ENCODE measurements at regions not wholly inside any gene's neighbourhood (a gene's known extent, or its start where the extent isn't known, plus 50 kb on each side); places are given as distances from the start of the nearest gene placed in this dataset.

DNA sequence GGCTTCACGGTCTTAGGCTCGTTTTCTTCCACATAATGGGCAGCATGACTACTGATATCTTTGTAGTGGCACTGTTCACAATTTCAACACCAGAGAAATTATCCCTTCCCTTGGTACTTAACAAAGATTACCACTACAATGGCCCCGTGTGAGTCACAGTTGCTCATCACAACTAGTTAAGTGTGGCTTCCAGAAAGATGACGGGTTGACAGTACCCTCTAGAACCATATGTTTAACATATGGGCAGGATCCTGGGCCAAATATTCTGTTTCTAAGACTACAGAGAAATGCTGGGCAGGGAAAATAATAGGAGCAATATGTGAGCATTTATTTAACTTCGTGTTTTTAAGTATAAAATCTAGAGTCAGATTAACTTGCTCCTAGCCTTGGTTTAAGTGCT lies 780.1 kb upstream of the LINC00305 start:
- H3K4me3 ChIP-seq, result no peak overlapping the region
- DNase-seq (ENCODE audit: low read depth in 1 of 2, low spot score in 1 of 2) (no peak), FAIRE-seq (no peak), ATAC-seq (no peak)
- CTCF ChIA-PET, result no interaction called here
- TF ChIP-seq HEYL (CRISPR knock-in tag; IDR thresholded peaks at IDR 0.05) (no peak), ZNF302 (CRISPR knock-in tag; IDR thresholded peaks at IDR 0.05) (no peak), RARB (CRISPR knock-in tag; IDR thresholded peaks at IDR 0.05) (no peak), HOXB5 (CRISPR knock-in tag; IDR thresholded peaks at IDR 0.05) (no peak), RNF2 (IDR thresholded peaks at IDR 0.05; ENCODE audit: borderline replicate concordance, low read depth) (no peak), CBX8 (IDR thresholded peaks at IDR 0.05) (no peak), SMC3 (IDR thresholded peaks at IDR 0.05) (no peak), JUN (IDR thresholded peaks at IDR 0.05) (no peak), ZSCAN20 (CRISPR knock-in tag; IDR thresholded peaks at IDR 0.05) (no peak), CHD2 (IDR thresholded peaks at IDR 0.05; ENCODE audit: low read length, partially characterized antibody) (no peak), HDAC2 (IDR thresholded peaks at IDR 0.05) (no peak)
- TF ChIP-seq, protein P1, sequence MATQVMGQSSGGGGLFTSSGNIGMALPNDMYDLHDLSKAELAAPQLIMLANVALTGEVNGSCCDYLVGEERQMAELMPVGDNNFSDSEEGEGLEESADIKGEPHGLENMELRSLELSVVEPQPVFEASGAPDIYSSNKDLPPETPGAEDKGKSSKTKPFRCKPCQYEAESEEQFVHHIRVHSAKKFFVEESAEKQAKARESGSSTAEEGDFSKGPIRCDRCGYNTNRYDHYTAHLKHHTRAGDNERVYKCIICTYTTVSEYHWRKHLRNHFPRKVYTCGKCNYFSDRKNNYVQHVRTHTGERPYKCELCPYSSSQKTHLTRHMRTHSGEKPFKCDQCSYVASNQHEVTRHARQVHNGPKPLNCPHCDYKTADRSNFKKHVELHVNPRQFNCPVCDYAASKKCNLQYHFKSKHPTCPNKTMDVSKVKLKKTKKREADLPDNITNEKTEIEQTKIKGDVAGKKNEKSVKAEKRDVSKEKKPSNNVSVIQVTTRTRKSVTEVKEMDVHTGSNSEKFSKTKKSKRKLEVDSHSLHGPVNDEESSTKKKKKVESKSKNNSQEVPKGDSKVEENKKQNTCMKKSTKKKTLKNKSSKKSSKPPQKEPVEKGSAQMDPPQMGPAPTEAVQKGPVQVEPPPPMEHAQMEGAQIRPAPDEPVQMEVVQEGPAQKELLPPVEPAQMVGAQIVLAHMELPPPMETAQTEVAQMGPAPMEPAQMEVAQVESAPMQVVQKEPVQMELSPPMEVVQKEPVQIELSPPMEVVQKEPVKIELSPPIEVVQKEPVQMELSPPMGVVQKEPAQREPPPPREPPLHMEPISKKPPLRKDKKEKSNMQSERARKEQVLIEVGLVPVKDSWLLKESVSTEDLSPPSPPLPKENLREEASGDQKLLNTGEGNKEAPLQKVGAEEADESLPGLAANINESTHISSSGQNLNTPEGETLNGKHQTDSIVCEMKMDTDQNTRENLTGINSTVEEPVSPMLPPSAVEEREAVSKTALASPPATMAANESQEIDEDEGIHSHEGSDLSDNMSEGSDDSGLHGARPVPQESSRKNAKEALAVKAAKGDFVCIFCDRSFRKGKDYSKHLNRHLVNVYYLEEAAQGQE (IDR thresholded peaks at IDR 0.05), result no peak
- H3K4me1 ChIP-seq, result no peaks in the 10 kb centered on the region
- POLR2A ChIA-PET, result no interaction called here
- WGBS (ENCODE audit: missing lambda C conversion rate), result 5% methylated on average over 5 of the region's 5 CpGs
- H3K4me2 ChIP-seq, result no peak overlapping the region
- H3K27ac ChIP-seq, result no peak overlapping the region
- H3K9me3 ChIP-seq, result no peaks in the 10 kb centered on the region

DNA sequence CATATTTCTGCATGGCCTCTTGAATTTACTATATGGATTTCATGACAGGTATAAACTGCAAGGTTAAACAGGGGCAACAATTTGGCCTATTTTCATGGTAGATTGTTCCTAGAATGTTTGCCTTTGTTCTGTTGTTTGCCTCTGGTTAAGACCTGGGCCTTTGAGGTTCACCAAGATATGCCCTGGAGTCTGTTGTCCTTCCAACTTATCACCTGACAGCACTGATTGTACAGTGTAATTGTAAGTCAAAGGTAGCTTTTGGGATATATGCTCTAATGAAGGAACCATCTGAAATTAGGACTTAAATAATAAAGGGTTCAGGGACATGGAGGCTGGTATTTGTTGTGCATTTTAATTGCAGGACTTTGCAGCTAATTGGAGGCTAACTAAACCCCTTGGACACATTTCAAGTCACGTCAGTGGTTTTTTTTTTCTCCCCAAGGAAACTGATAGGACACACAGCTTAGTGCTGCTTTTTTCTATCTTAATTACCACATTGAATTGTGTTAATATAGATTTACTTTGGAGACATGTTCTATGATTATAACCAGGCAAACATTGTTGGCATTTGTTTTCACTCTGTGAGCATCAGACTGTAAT lies 771.2 kb upstream of the LINC00305 start:
- no peak for DNase-seq (ENCODE audit: low read depth in 1 of 2, low spot score in 1 of 2)
- ChIA-PET CTCF (no interaction called here), POLR2A (no interaction called here)
- FAIRE-seq, result no peak
- Histone ChIP-seq H3K4me1 (no peaks in the 10 kb centered on the region), H3K4me2 (no peak overlapping the region), H3K27ac (no peak overlapping the region), H3K9me3 (no peaks in the 10 kb centered on the region), H3K4me3 (no peak overlapping the region)
- TF ChIP-seq, protein P2, sequence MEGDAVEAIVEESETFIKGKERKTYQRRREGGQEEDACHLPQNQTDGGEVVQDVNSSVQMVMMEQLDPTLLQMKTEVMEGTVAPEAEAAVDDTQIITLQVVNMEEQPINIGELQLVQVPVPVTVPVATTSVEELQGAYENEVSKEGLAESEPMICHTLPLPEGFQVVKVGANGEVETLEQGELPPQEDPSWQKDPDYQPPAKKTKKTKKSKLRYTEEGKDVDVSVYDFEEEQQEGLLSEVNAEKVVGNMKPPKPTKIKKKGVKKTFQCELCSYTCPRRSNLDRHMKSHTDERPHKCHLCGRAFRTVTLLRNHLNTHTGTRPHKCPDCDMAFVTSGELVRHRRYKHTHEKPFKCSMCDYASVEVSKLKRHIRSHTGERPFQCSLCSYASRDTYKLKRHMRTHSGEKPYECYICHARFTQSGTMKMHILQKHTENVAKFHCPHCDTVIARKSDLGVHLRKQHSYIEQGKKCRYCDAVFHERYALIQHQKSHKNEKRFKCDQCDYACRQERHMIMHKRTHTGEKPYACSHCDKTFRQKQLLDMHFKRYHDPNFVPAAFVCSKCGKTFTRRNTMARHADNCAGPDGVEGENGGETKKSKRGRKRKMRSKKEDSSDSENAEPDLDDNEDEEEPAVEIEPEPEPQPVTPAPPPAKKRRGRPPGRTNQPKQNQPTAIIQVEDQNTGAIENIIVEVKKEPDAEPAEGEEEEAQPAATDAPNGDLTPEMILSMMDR (IDR thresholded peaks at IDR 0.05), result no peak
- no peak for TF ChIP-seq RARB (CRISPR knock-in tag; IDR thresholded peaks at IDR 0.05)
- TF ChIP-seq POLR2A (IDR thresholded peaks at IDR 0.05; ENCODE audit: low read length), result no peak
- no peak for TF ChIP-seq RNF2 (IDR thresholded peaks at IDR 0.05; ENCODE audit: borderline replicate concordance, low read depth)
- no peak for TF ChIP-seq KDM5A (IDR thresholded peaks at IDR 0.05)
- TF ChIP-seq, protein P3, sequence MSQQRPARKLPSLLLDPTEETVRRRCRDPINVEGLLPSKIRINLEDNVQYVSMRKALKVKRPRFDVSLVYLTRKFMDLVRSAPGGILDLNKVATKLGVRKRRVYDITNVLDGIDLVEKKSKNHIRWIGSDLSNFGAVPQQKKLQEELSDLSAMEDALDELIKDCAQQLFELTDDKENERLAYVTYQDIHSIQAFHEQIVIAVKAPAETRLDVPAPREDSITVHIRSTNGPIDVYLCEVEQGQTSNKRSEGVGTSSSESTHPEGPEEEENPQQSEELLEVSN (IDR thresholded peaks at IDR 0.05; ENCODE audit: borderline replicate concordance, low read depth), result no peak
- 8% methylated on average over 1 of the region's 1 CpG for WGBS (ENCODE audit: missing lambda C conversion rate)
- no peak for ATAC-seq

DNA sequence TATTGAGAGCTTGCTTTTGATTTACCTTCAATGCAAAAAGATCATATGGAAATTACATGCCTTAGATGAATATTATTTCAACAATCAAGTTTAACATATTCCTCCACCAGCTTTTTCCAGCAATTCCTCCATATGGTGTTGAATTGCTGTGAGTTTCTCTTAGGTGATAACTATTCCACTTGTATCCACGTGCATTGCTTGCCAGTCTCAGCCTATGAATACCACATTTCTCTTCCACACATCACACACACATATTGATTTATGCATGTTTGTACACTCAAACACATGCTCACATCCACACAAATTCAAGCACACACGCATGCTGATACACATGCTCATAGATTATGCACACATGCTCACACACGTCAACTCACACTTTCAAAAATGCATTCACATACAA lies 770.0 kb upstream of the LINC00305 start:
- FAIRE-seq (no peak), DNase-seq (ENCODE audit: low read depth in 1 of 2, low spot score in 1 of 2) (no peak), ATAC-seq (no peak)
- Histone ChIP-seq H3K27ac (no peak overlapping the region), H3K9me3 (no peaks in the 10 kb centered on the region), H3K4me2 (no peak overlapping the region), H3K4me1 (no peaks in the 10 kb centered on the region), H3K4me3 (no peak overlapping the region)
- 28% methylated on average over 3 of the region's 3 CpGs for WGBS (ENCODE audit: missing lambda C conversion rate)
- TF ChIP-seq, protein P4, sequence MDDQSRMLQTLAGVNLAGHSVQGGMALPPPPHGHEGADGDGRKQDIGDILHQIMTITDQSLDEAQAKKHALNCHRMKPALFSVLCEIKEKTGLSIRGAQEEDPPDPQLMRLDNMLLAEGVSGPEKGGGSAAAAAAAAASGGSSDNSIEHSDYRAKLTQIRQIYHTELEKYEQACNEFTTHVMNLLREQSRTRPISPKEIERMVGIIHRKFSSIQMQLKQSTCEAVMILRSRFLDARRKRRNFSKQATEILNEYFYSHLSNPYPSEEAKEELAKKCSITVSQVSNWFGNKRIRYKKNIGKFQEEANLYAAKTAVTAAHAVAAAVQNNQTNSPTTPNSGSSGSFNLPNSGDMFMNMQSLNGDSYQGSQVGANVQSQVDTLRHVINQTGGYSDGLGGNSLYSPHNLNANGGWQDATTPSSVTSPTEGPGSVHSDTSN (IDR thresholded peaks at IDR 0.05), result no peak
- no peak for TF ChIP-seq JUN (IDR thresholded peaks at IDR 0.05)
- POLR2A ChIA-PET, result no interaction called here
- CTCF ChIA-PET, result no interaction called here
